DMS 273 treated with DMSO at 0.1 percent for 48 hours (cell line): ENCODE measurements at regions not wholly inside any gene's neighbourhood (a gene's known extent, or its start where the extent isn't known, plus 50 kb on each side); places are given as distances from the start of the nearest gene placed in this dataset.
"Not testable (repeated sequence)": the region's sequence is repeated elsewhere in the genome, so short reads cannot be mapped to it uniquely, and the experiment has no call there.

Source experiments
- DNase-seq: peaks from one replicate; lab custom pipeline; 2025; lab: John Stamatoyannopoulos, UW

DNA sequence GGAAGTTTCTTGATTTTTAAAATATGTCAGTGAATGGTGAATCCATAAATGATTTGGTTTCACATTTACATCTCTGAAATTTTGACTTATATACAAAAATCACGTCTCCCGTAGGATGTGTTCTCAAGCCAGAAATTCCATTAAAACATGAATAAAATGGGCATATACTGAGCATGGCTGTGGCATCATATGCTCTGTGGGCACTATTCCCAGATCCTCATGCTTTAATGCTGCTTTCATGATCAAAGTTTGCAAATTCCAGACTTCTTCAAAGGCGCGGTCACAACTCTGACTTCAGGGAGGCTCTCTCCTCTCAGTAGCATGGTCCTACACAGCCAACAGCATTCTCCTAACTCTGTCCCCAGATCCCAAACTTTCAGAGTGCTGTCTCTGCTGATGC, 723.2 kb downstream of the TAF11L14 start:
- no peak for DNase-seq

DNA sequence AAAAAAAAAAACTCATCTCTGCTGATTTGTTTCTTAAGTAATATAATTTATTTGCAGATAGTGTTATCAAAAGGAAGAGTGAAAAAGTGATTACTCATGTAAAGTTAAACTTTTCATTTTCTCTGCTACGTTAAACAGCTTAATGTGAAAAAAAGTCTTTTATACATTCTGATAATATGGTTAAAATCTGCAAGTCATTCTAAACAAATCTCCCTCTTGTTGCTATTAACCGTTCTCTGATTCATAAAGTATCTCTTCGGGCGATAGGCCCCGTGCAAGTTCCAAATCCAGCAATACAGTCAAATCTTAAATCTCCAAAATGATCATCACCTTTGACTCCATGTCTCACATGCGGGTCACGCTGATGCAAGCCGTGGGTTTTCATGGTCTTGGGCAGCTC, 732.0 kb downstream of the TAF11L14 start:
- DNase-seq, result no peak

DNA sequence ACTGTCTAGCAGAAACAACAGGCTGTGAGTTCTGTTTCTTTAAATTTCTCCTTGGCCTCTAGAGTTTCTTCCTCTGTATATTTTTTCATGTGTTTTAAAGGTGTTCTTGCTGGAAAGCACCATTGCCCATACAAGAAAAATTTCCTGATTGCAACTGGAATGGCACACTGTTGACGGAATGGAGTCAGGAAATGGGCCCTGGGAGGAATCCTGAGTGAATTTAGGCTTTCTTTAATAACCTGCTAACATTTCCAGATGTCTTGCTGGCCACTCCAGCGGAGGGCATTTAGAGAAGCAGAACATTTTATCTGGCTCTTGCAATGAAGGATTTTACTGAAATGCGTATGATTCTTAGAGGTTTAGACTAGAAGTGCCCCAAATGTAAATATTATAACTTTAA, 736.3 kb downstream of the TAF11L14 start:
- DNase-seq, result no peak

DNA sequence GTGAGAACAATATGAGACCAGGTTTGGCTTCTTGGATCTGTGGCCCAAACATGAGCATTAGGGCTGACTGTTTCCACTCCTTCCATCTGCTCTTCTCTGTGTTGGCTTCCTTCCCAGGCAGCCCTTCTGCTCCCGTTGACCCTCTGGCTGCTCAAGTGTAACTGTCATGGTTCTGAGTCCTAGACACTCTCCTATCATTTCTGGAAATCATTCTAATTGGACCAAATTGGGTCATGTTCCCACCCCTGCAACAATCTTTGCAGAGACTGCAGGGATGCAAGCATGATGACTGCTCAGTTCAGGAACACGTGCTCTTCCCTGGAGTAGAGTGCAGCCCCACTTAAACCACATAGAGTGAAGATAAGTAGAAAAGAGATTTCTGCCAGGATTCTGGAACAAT, 741.4 kb downstream of the TAF11L14 start:
- peak; percentile 99 for DNase-seq

DNA sequence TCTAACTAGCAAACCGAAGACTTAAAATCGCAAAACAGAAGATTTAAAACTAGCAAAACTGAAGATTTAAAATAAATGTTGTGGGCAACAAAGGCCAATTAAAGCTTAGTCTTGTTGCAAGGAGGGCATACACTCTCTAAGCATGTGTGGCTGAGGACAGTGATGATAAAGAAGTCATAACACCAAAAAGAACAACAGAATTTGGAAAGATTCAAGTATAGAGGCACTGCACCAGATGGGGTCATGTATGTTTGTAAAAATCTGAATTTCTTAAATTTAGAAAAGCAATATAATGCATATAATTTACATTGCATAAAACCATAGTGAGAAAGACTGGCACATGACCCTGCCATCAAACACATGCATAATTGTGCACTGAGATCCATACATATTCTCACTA, 743.8 kb downstream of the TAF11L14 start:
- DNase-seq, result no peak

DNA sequence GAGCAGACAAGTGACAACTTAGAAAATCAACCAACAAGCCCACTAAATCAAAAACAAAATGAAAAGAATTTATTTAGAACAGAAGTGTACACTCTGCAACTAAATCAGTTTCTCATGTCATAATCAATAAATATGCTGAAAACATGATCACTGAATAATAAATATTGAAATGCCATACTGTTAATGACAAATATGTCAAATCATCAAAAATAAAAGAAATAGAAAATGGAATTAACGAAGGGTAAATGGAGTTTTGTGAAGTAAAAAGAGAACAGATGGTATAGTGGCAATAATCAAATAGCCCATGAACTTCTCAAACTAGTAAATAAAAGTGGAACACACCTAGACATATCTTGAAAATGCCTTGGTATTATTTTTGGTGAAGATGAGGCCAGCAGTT, 744.9 kb downstream of the TAF11L14 start:
- DNase-seq, result no peak

DNA sequence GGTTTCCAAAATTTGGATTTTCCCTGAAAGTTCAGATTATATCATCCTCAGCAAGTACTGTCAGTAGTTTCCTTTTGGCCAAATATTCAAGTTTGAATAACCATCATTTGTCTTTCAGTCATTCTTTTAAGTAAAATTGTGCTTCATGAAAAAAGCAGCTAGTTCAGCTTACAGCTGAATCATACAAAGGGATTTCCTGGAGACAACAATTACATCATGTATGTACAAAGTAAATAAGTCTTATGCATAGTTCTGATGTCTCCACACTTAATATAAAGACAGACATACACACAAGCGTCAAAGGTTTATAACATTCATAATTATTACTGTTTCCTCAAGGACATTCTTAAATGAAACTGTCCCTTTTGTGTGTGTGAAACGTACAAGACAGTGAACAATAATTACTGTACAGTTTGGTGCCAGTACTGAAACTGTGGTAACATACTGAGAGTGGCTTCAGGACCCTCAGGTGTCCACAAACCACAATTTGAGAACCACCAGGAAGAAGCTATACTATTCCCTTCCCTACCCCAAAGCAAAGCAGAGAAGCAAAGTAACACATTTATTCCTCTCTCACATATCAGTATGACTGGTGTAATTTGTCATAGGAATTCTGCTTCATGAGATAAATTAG, 746.6 kb downstream of the TAF11L14 start:
- no peak for DNase-seq

DNA sequence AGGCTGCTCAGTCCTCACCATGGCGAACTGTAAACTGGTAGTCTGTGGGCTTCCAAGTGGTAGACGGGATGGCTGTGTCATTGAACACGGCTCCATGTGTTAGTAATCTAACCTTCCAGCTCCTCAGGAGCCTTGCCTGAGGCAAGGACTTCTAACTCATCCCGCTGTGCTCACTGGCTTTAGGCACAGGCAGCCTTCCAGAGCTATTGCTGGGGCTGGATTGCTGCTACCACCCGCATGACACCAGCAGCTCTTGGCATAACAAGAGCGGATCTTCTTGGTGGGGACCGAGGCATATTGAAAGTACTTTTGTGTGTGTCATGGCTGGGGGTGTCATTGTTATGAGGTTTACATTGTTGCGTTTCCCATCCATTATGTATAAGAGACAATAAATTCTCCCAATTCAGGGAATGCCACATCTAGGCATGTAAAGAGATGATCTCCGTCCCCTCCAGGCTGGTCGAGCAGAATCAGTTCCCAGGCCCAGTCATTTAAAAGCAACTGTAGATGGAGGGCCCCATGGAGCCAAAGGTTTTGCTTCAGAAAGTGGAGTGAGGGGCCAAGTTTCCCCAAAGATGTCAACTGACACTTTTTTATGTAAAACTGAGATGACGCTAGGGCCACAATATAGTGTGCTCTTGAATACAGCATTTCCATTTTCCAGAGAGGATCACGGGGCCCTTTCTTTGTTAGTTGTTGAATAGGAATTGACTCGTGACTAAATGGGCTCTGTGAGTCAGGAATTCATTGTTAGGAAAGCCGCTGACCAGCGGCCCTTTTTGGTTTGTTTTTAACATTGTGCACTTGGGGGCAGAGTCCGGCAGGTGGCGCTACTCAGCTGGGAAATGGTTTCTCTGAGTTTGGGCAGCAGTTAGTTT, 759.5 kb downstream of the TAF11L14 start:
- DNase-seq, result no peak

DNA sequence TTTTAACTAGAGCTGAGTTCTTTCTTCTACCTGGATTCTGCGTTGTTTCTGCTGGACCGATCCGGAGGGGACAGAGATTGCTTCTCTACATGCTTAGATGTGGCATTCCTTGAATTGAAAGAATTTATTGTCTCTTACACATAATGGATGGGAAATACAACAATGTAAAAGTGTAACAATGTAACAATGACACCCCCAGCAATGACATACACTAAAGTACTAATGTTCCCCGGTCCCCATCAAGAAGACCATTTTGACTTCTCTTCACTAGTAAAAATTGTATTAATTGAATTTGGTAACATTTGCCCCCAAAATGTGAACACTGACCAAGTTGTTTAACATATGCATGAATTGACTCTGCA, 760.2 kb downstream of the TAF11L14 start:
- DNase-seq, result no peak

DNA sequence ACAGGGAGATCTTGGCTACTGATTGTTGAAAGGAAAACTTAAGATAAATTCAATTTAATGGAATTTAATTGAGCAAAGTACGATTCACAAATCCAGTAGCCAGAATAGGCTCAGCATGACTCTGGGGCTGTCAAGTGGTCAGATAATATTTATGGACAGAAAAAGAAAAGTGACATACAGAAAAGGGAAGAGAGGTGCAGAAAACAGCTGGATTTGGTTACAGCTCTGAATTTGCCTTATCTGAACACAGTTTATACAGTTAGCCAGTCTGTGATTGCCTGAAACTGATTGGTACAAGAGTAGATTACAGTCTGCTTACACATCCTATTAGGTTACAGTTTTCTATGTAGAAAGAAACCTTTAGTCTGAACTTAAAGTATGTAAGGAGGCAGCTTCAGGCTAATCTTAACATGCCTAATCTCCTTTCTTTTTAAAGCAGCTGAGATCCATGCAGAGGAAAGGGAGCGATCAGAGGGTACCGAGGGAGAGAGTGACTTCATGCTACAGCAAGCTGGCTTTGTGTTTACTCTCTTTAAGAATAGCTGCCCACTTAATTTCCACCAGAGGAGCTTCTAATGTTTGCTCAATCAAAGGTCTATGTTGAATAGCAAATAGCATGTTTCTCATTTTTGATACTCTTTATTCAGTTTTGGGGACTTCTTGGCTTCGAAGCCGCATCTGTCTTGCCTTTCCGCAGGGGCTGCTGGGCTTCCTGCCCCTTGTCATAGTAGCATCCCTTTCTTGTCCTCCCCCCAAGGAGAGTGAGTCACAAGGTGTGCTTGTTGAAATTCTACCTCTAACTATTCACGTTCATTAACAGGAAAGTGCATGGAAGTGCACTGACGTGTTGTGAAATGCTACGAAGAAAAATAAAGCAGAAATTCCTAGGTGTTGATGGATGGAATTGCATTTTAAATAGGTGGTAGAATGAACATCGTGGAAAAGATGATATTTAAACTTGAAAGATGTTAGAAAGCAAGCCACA, 761.2 kb downstream of the TAF11L14 start:
- no peak for DNase-seq

DNA sequence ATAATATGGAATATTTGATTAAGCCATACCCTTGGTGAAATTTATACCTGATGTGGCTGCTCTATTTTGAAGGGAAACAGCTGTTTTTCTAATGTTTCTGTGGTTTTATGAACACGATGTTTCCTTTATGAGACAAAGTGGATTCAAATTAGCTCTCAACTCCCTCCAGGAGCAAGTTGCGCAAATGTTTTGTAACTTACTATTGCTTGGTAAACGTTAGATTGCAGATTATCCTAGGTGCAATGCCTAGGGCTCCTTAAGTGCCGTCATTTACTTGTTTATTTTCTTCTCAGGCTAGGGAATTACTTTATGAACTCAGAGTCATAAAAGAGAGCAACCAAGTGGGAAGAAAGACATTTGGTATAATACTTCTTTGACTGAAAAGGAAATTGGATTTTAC, 763.1 kb downstream of the TAF11L14 start:
- no peak for DNase-seq

DNA sequence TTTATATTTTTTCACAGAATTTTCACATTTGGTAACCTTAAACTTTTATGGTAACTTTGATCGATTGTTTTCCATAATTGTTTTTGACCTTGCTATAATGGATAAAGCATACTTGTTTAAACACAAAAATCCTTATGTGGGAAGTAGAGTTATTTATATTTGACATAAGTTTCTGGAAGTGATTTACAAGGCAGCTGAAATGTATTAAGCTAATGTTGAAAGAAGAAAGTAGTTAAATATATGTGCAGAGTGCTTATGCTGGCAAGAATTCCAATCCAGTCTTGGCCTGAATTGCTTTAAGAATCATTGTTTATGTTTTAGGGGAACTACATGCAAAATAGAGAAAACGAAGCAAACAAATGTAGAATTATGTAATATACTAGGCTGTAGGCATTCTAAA, 763.6 kb downstream of the TAF11L14 start:
- no peak for DNase-seq

DNA sequence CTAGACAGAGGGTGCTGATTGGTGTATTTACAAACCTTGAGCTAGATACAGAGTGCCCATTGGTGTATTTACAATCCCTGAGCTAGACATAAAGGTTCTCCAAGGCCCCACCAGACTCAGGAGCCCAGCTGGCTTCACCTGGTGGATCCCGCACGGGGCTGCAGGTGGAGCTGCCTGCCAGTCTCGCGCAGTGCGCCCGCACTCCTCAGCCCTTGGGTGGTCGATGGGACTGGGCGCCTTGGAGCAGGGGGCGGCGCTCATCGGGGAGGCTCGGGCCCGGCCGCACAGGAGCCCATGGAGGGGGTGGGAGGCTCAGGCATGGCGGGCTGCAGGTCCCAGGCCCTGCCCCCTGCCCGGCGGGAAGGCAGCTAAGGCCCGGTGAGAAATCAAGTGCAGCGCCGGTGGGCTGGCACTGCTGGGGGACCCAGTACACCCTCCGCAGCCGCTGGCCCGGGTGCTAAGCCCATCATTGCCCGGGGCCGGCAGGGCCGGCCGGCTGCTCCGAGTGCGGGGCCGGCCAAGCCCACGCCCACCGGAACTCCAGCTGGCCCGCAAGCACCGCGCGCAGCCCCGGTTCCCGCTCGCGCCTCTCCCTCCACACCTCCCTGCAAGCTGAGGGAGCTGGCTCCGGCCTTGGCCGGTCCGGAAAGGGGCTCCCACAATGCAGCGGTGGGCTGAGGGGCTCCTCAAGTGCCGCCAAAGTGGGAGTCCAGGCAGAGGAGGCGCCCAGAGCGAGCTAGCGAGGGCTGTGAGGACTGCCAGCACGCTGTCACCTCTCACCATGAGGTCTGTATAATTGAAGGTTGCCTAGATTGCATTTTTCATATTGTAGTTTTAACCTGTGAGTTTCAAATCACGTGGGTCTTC, 765.4 kb downstream of the TAF11L14 start:
- DNase-seq, result not testable (repeated sequence)

DNA sequence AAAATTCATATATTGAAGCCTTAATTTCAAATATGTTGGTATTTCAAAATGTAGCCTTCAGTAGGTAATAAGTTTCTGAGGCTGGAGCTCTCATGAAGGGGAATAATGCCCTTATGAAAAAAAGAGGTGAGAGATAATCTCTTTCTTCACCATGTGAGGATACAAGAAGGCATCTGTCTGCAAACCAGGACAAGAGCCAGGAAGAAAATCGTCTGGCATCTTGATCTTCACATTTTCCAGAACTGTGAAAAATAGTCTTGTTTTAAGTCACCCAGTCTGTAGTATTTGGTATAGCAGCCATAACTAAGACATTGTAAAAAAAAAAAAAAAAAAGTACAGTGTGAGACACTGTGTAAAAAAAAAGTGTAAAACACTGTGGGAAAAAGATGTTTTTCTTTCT, 768.9 kb downstream of the TAF11L14 start:
- DNase-seq, result no peak

DNA sequence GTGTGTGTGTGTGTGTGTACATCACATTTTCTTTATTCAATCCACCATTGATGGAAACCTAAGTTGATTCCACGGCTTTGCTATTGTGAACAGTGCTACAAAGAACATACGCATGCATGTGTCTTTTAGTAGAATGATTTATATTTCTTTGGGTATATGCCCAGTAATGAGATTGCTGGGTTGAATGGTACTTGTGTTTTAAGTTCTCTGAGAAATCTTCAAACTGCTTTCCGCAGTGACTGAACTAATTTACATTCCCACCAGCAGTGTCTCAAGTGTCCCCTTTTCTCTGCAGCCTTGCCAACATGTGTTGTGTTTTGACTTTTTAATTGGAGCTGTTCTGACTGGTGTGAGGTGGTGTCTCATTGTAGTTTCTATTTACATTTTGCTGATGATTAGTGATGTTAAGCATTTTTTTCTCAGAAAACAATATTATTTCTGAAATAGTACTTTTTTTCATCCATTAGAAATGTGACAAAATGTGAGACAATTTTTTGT, 769.7 kb downstream of the TAF11L14 start:
- DNase-seq, result no peak

DNA sequence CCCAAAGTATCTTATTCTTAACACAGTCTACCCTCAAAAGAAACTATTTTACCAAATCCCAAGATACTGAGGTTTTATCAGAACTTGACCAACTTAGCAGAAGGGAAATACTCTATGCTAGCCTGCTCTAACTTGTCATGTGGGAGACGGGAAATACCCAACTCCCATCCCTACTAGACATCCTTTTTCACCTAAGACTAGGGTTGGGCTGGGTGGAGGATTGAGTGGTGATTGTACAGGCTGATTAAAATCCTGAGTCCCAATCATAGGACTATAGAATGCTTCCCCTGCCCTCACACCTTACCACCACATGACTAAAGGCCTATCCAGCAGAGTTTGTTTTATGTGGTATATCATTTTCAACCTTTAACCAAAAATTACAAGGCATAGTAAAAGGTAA, 786.5 kb downstream of the TAF11L14 start:
- no peak for DNase-seq

DNA sequence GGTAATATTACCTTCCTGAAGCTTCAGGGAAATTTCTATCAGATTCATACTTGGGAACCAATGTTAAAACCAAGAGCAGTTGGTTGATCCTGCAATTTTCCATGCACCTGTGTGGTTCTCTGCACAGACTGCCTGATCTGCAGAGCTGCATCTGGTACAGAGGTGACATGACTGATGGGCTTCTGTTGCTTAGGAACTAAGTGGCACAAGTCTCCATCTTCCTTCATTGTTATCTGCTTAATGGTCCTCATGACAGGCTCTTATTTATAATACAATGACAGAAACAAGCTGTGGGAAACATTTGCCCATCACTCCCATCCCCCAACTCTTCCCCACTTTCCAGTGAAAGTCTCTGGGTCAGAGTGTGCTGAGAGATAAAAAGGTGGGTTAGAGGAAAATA, 799.1 kb downstream of the TAF11L14 start:
- no peak for DNase-seq

DNA sequence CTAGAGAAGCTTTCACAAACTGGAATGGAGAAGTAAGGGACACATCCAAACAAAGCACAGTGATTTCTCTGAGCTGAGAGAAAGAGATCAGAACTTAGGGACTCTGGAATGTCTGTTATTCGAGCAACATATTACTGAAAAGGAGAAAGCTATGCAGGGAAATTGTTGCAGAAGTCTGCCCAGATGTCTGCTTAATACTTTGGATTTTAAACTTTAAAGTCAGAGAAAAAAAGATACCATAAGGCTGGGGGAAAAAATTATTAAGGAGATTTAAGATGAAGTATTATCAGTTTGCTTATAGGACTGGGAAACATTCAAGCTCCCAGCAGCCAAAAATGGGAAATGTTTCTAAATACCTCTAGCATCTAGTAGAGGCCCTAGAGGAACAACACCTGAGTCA, 803.9 kb downstream of the TAF11L14 start:
- DNase-seq, result no peak

DNA sequence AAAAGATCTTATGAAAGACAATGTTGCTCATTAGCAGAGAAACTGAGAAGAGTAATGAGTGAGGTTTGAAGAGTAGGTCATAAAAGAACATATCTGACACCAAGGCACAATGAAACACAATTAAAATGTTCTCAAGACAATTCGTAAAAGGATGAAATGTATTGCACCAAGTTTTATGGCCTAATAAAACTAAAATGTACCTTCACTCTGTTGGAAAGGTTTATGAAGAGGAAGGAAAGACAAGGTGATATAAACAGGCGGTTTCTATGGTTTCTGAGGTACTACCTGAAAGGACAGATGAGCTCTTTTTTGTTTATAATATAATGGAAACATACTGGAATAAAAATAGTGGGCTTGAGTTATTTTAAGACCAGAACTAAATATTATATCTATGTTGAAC, 821.3 kb downstream of the TAF11L14 start:
- DNase-seq, result no peak

DNA sequence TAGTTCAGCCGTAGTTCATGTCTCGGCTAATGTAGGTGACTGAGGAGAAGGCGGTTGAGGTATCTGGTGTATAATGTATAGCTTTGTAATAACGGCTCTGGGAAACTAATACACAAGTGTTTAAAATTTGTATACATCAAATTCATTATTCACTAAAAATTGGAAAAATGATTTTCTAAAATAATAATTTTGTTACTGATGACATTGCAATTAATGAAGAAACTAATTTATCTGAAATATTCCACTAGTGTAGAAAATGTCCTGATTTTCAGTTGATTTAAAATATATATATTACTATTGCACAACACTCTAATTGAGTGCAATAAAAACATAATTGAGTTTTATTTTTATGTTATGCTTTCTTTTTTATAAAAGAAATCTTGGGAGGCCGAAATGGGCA, 823.0 kb downstream of the TAF11L14 start:
- no peak for DNase-seq

DNA sequence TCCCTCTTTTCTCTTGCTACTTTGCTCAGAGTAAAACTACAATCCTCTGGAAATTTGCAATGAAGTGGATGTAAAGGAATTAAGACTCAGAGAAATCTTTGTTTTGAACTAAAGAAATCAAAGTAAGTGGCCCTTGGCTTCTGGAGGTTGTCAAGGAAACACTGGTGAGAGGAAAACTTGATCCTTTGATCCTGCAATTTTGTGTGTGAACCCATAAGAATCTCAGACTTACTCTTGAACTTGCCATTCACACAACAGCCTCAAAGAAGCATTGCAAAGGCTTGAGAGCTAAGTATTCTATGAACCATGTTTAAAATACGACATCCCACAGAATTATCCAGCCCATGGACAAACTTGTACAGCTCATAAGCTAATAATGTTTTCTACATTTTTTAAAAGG, 827.5 kb downstream of the TAF11L14 start:
- DNase-seq, result no peak
